Kidney capillary endothelial cell (primary cell): ENCODE measurements at regions not wholly inside any gene's neighbourhood (a gene's known extent, or its start where the extent isn't known, plus 50 kb on each side); places are given as distances from the start of the nearest gene placed in this dataset.

Source experiments
- DNase-seq: peaks from one replicate; pipeline ENCODE4 v3.0.0-alpha.2; 2018; ENCODE audit warnings: low spot score

DNA sequence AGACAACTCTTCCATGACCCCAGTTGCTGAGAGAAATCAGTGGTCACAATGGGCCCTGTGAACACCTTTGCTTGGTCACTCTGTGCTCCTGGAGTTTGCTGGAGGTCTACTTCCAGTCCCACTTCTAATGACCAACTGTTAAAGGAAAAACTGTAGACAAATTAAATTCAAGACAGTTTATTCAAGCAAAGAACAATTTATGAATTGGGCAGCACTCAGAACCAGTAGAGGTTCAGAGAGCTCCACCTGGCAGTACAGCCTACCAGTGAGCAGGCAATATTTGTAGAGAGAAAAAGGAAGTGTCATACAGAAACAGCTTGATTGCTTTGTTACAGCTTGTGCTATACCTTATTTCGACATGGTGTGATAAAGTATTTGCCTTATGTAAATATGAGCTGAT lies 116.5 kb downstream of the HS3ST3B1 start:
- no peak for DNase-seq

DNA sequence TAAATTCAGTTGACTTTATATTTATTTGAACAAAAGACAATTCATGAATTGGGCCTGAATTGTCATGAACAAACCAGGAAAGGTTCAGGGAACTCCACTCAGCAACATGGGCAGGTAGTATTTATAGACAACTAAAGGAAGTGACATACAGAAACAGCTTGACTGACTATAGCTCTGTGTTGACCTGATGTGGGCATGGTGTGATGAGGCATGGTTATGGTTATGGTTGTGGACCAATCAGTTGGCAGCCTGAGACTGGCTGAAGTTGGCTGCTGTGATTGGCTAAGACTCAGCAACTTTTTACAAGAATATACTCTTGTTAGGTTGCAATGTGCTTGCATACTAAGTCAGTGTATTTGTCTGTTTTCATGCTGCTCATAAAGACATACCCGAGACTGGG lies 108.4 kb downstream of the HS3ST3B1 start:
- no peak for DNase-seq

- no peak for DNase-seq
Observed at GRCh38 chr17:14407541-14407940, 106.7 kb downstream of the HS3ST3B1 start.

DNA sequence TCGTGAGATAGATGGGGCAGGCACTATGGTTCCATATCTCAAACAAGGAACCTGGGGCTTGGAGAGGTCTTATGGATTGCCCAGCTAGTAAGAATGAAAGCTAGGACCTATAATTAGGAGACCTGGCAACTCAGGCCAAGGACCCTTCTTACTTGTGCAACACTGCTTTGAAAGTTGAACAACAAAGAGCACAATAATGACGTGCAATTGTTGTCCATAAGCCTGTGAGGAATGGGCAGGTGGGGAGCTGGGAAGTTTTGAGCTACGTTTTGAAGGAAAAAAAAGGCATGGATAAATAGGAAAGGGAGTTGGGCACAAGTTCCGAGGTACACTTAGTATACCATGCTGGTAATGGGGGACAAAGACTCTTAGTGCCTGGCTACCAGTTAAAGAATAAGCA lies 104.3 kb downstream of the HS3ST3B1 start:
- no peak for DNase-seq
